ENCODE measurements at regions not wholly inside any gene's neighbourhood (a gene's known extent, or its start where the extent isn't known, plus 50 kb on each side); places are given as distances from the start of the nearest gene placed in this dataset.

- Mint-ChIP-seq H3K4me1 (no peaks in the 10 kb centered on the region), H3K27ac (no peak overlapping the region), H3K36me3 (ENCODE audit: low read depth) (no peaks in the 10 kb centered on the region), H3K9me3 (no peaks in the 10 kb centered on the region), H3K27me3 (peaks cover 2% of the 10 kb centered on the region), H3K4me3 (no peak overlapping the region)
- no peak for TF ChIP-seq CTCF (IDR thresholded peaks at IDR 0.05)
- CTCF ChIA-PET = no interaction called here
- intact Hi-C loops (cut with micrococcal nuclease) = no loop called here
- POLR2A ChIA-PET = no interaction called here
- DNase-seq (no peak), ATAC-seq (ENCODE audit: low read depth) (no peak)
These were observed 498.9 kb downstream of the KLF12 start for GRCh38 chr13:73635166-73635787.

GRCh38 chr13:73633817-73634460 lies 500.3 kb downstream of the KLF12 start:
- no peak overlapping the region for H3K27ac Mint-ChIP-seq
- H3K27me3 Mint-ChIP-seq = peaks cover 2% of the 10 kb centered on the region
- DNase-seq (no peak), ATAC-seq (ENCODE audit: low read depth) (no peak)
- no peak overlapping the region for H3K4me3 Mint-ChIP-seq
- no peaks in the 10 kb centered on the region for H3K36me3 Mint-ChIP-seq (ENCODE audit: low read depth)
- H3K9me3 Mint-ChIP-seq = no peaks in the 10 kb centered on the region
- intact Hi-C loops (cut with micrococcal nuclease) = no loop called here
- POLR2A ChIA-PET = no interaction called here
- H3K4me1 Mint-ChIP-seq = no peaks in the 10 kb centered on the region
- CTCF ChIA-PET = no interaction called here
- TF ChIP-seq CTCF (IDR thresholded peaks at IDR 0.05) = no peak

- CTCF ChIA-PET = no interaction called here
- TF ChIP-seq CTCF (IDR thresholded peaks at IDR 0.05) = no peak
- intact Hi-C loops (cut with micrococcal nuclease) = no loop called here
- Mint-ChIP-seq H3K4me3 (no peak overlapping the region), H3K27ac (no peak overlapping the region), H3K9me3 (peaks cover 3% of the 10 kb centered on the region), H3K36me3 (ENCODE audit: low read depth) (no peaks in the 10 kb centered on the region), H3K4me1 (no peaks in the 10 kb centered on the region), H3K27me3 (peaks cover 2% of the 10 kb centered on the region)
- POLR2A ChIA-PET = no interaction called here
- ATAC-seq (ENCODE audit: low read depth) (no peak), DNase-seq (no peak)
These were observed 502.8 kb downstream of the KLF12 start for GRCh38 chr13:73631411-73631810.

- ChIA-PET CTCF (no interaction called here), POLR2A (no interaction called here)
- no peak overlapping the region for H3K27ac Mint-ChIP-seq
- no peak for DNase-seq
- no peak overlapping the region for H3K4me3 Mint-ChIP-seq
- peaks cover 5% of the 10 kb centered on the region for H3K27me3 Mint-ChIP-seq
- H3K36me3 Mint-ChIP-seq (ENCODE audit: low read depth) = no peaks in the 10 kb centered on the region
- no peak for TF ChIP-seq CTCF (IDR thresholded peaks at IDR 0.05)
- H3K9me3 Mint-ChIP-seq = peaks cover 3% of the 10 kb centered on the region
- H3K4me1 Mint-ChIP-seq = no peaks in the 10 kb centered on the region
- ATAC-seq (ENCODE audit: low read depth) = no peak
- intact Hi-C loops (cut with micrococcal nuclease) = no loop called here
These were observed 508.5 kb downstream of the KLF12 start for GRCh38 chr13:73625562-73626339.

- intact Hi-C loops (cut with micrococcal nuclease) = no loop called here
- no peak overlapping the region for H3K4me3 Mint-ChIP-seq
- CTCF ChIA-PET = no interaction called here
These were observed 510.9 kb downstream of the KLF12 start for GRCh38 chr13:73623281-73623680.

More at GRCh38 chr13:73623281-73623680, 510.9 kb downstream of the KLF12 start:
- POLR2A ChIA-PET = no interaction called here
- DNase-seq = no peak
- Mint-ChIP-seq H3K36me3 (ENCODE audit: low read depth) (no peaks in the 10 kb centered on the region), H3K27me3 (peaks cover 5% of the 10 kb centered on the region), H3K4me1 (no peaks in the 10 kb centered on the region), H3K27ac (no peak overlapping the region), H3K9me3 (peaks cover 3% of the 10 kb centered on the region)
- no peak for ATAC-seq (ENCODE audit: low read depth)
- no peak for TF ChIP-seq CTCF (IDR thresholded peaks at IDR 0.05)

All from activated B cell treated with CpG ODN at 0.5 μM for 24 hours (primary cell).